Peyer's patch (tissue), 4 donors: ENCODE measurements at regions not wholly inside any gene's neighbourhood (a gene's known extent, or its start where the extent isn't known, plus 50 kb on each side); places are given as distances from the start of the nearest gene placed in this dataset.

Experiments
- CTCF ChIP-seq, 6 experiments: fragments of 450-650 bp in 4 of 6; fragments of 200-600 bp in 2 of 6; sonication (generic) in 1 of 6; IDR thresholded peaks; one replicate each; pipeline ENCODE4 v1.5.1; 2017 to 2019; ENCODE audit warnings: antibody characterized with exemption in 6 of 6, mild to moderate bottlenecking in 3 of 6, moderate library complexity in 1 of 6
- POLR2A ChIP-seq, 2 donors: fragments of 450-650 bp; IDR thresholded peaks; one replicate each; pipeline ENCODE4 v1.5.1; 2017; ENCODE audit warnings: antibody characterized with exemption in 2 of 2, mild to moderate bottlenecking in 2 of 2, moderate library complexity in 2 of 2

GRCh38 chr5:2326601-2327000 lies 424.9 kb downstream of the IRX2 start:
- TF ChIP-seq CTCF (IDR thresholded peaks at IDR 0.05) (no peak), POLR2A (IDR thresholded peaks at IDR 0.05) (no peak)
